ENCODE measurements at regions not wholly inside any gene's neighbourhood (a gene's known extent, or its start where the extent isn't known, plus 50 kb on each side); places are given as distances from the start of the nearest gene placed in this dataset.

DNA sequence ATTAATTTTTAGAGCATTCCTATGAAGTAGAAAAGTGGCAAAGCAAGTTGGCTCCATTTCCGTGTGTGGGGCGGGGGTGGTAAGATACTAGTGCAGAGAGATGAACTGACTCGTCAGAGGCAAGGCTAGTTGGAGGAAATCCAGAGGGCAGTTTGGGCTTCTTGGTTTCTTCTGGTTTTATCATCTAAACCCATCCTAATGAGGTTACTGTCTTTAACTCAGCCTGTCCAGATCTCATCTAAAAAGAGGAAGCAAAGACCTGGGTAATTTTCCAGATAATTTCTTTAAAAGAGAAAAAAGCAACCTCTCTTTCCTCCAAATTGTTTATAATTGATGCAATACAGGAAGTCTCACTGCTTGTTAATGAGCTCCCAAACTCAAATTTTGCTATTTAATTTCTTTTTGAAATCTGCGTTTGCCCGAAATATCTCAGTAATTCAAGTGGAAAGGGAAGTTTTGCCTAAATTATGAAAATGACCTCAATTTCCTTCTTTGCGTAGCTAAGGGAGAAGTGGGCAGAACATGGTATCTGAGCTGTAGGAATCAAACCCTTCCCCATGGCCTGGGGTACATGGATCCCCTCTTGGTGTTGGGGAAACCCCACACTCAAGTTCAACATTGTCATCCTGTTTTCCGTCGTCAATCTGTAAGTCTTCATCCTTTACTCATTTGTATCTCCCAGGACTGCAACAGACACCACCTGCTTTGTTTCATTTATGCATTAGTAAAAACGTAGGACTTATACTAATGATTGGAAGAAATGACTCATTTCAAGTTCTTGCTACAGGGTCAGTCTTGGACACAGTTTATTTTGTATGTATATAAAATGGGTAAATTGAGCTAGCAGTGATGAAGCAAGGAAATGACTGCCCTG lies 89.1 kb upstream of the KLF7 start:
- TF ChIP-seq, protein P1, sequence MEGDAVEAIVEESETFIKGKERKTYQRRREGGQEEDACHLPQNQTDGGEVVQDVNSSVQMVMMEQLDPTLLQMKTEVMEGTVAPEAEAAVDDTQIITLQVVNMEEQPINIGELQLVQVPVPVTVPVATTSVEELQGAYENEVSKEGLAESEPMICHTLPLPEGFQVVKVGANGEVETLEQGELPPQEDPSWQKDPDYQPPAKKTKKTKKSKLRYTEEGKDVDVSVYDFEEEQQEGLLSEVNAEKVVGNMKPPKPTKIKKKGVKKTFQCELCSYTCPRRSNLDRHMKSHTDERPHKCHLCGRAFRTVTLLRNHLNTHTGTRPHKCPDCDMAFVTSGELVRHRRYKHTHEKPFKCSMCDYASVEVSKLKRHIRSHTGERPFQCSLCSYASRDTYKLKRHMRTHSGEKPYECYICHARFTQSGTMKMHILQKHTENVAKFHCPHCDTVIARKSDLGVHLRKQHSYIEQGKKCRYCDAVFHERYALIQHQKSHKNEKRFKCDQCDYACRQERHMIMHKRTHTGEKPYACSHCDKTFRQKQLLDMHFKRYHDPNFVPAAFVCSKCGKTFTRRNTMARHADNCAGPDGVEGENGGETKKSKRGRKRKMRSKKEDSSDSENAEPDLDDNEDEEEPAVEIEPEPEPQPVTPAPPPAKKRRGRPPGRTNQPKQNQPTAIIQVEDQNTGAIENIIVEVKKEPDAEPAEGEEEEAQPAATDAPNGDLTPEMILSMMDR (IDR thresholded peaks at IDR 0.05), result no peak
- TF ChIP-seq POLR2A (IDR thresholded peaks at IDR 0.05) (no peak), POLR2AphosphoS5 (IDR thresholded peaks at IDR 0.05) (no peak)

Measured in breast epithelium (tissue), 3 donors.